B cell (primary cell): ENCODE measurements at regions not wholly inside any gene's neighbourhood (a gene's known extent, or its start where the extent isn't known, plus 50 kb on each side); places are given as distances from the start of the nearest gene placed in this dataset.

Experiments
- CTCF ChIP-seq: fragments of 200-600 bp; IDR thresholded peaks from one replicate; pipeline ENCODE4 v1.8.0; 2022; ENCODE audit warnings: antibody characterized with exemption, mild to moderate bottlenecking
- EZH2 ChIP-seq: IDR thresholded peaks from 2 replicates; pipeline ENCODE4 v1.6.1; 2012; ENCODE audit warnings: borderline replicate concordance, low read depth, mild to moderate bottlenecking, moderate library complexity, low read length; ENCODE audit not compliant: insufficient read depth, poor library complexity, severe bottlenecking

- TF ChIP-seq CTCF (no peak), EZH2 (no peak)
Measured at GRCh38 chr19:27719034-27719433, 1493.9 kb downstream of the UQCRFS1 start.
